ENCODE measurements at regions not wholly inside any gene's neighbourhood (a gene's known extent, or its start where the extent isn't known, plus 50 kb on each side); places are given as distances from the start of the nearest gene placed in this dataset.
"Not testable (repeated sequence)": the region's sequence is repeated elsewhere in the genome, so short reads cannot be mapped to it uniquely, and the experiment has no call there.

GRCh38 chr2:172293952-172294351, 133.4 kb upstream of the ITGA6 start:
- no peaks in the 10 kb centered on the region for H3K9me3 Mint-ChIP-seq
- H3K4me3 Mint-ChIP-seq, result no peak overlapping the region
- H3K27ac Mint-ChIP-seq, result no peak overlapping the region
- H3K36me3 Mint-ChIP-seq (ENCODE audit: low read depth), result no peaks in the 10 kb centered on the region
- H3K27me3 Mint-ChIP-seq, result peaks cover 9% of the 10 kb centered on the region
- no peaks in the 10 kb centered on the region for H3K4me1 Mint-ChIP-seq (ENCODE audit: low read depth)
- DNase-seq, result no peak

GRCh38 chr2:172294983-172295382, 132.4 kb upstream of the ITGA6 start:
- Mint-ChIP-seq H3K9me3 (no peaks in the 10 kb centered on the region), H3K27ac (no peak overlapping the region), H3K4me1 (ENCODE audit: low read depth) (no peaks in the 10 kb centered on the region), H3K4me3 (no peak overlapping the region), H3K27me3 (peaks cover 13% of the 10 kb centered on the region), H3K36me3 (ENCODE audit: low read depth) (no peaks in the 10 kb centered on the region)
- no peak for DNase-seq

- H3K4me3 Mint-ChIP-seq, result no peak overlapping the region
- no peaks in the 10 kb centered on the region for H3K9me3 Mint-ChIP-seq
- no peak for DNase-seq
- H3K36me3 Mint-ChIP-seq (ENCODE audit: low read depth), result no peaks in the 10 kb centered on the region
- no peak overlapping the region for H3K27ac Mint-ChIP-seq
- H3K4me1 Mint-ChIP-seq (ENCODE audit: low read depth), result no peaks in the 10 kb centered on the region
- H3K27me3 Mint-ChIP-seq, result peaks cover 13% of the 10 kb centered on the region
Measured at GRCh38 chr2:172295677-172296076, 131.7 kb upstream of the ITGA6 start.

- Mint-ChIP-seq H3K4me1 (ENCODE audit: low read depth) (no peaks in the 10 kb centered on the region), H3K9me3 (no peaks in the 10 kb centered on the region), H3K27me3 (peaks cover 13% of the 10 kb centered on the region), H3K4me3 (no peak overlapping the region), H3K36me3 (ENCODE audit: low read depth) (no peaks in the 10 kb centered on the region), H3K27ac (no peak overlapping the region)
- DNase-seq, result no peak
Measured at GRCh38 chr2:172296267-172297046, 130.9 kb upstream of the ITGA6 start.

- Mint-ChIP-seq H3K4me1 (ENCODE audit: low read depth) (no peaks in the 10 kb centered on the region), H3K27ac (no peak overlapping the region), H3K27me3 (peaks cover 13% of the 10 kb centered on the region), H3K36me3 (ENCODE audit: low read depth) (no peaks in the 10 kb centered on the region), H3K4me3 (no peak overlapping the region), H3K9me3 (no peaks in the 10 kb centered on the region)
- DNase-seq, result no peak
Measured at GRCh38 chr2:172297531-172297930, 129.9 kb upstream of the ITGA6 start.

GRCh38 chr2:172297950-172298349, 129.4 kb upstream of the ITGA6 start:
- H3K27me3 Mint-ChIP-seq, result peaks cover 13% of the 10 kb centered on the region
- H3K36me3 Mint-ChIP-seq (ENCODE audit: low read depth), result no peaks in the 10 kb centered on the region
- no peak overlapping the region for H3K4me3 Mint-ChIP-seq
- H3K9me3 Mint-ChIP-seq, result no peaks in the 10 kb centered on the region
- H3K27ac Mint-ChIP-seq, result no peak overlapping the region
- H3K4me1 Mint-ChIP-seq (ENCODE audit: low read depth), result no peaks in the 10 kb centered on the region
- no peak for DNase-seq

GRCh38 chr2:172299741-172300140, 127.6 kb upstream of the ITGA6 start:
- Mint-ChIP-seq H3K4me3 (no peak overlapping the region), H3K27me3 (peaks cover 16% of the 10 kb centered on the region), H3K4me1 (ENCODE audit: low read depth) (no peaks in the 10 kb centered on the region), H3K36me3 (ENCODE audit: low read depth) (no peaks in the 10 kb centered on the region), H3K9me3 (no peaks in the 10 kb centered on the region), H3K27ac (no peak overlapping the region)
- DNase-seq, result no peak

GRCh38 chr2:172300851-172301250, 126.5 kb upstream of the ITGA6 start:
- DNase-seq, result no peak
- Mint-ChIP-seq H3K4me1 (ENCODE audit: low read depth) (no peaks in the 10 kb centered on the region), H3K9me3 (no peaks in the 10 kb centered on the region), H3K36me3 (ENCODE audit: low read depth) (no peaks in the 10 kb centered on the region), H3K27ac (no peak overlapping the region), H3K4me3 (no peak overlapping the region), H3K27me3 (peaks cover 15% of the 10 kb centered on the region)

- no peak for DNase-seq
- Mint-ChIP-seq H3K9me3 (no peaks in the 10 kb centered on the region), H3K27ac (no peak overlapping the region), H3K4me1 (ENCODE audit: low read depth) (peaks cover 3% of the 10 kb centered on the region), H3K36me3 (ENCODE audit: low read depth) (no peaks in the 10 kb centered on the region), H3K27me3 (peaks cover 3% of the 10 kb centered on the region), H3K4me3 (no peak overlapping the region)
Measured at GRCh38 chr2:172305066-172305465, 122.3 kb upstream of the ITGA6 start.

GRCh38 chr2:172307800-172308199, 119.6 kb upstream of the ITGA6 start:
- H3K4me1 Mint-ChIP-seq (ENCODE audit: low read depth), result peaks cover 3% of the 10 kb centered on the region
- no peak overlapping the region for H3K27ac Mint-ChIP-seq
- H3K36me3 Mint-ChIP-seq (ENCODE audit: low read depth), result no peaks in the 10 kb centered on the region
- H3K9me3 Mint-ChIP-seq, result no peaks in the 10 kb centered on the region
- peaks cover 3% of the 10 kb centered on the region for H3K27me3 Mint-ChIP-seq
- no peak for DNase-seq
- no peak overlapping the region for H3K4me3 Mint-ChIP-seq

GRCh38 chr2:172308253-172308935, 119.0 kb upstream of the ITGA6 start:
- no peak overlapping the region for H3K4me3 Mint-ChIP-seq
- peaks cover 3% of the 10 kb centered on the region for H3K4me1 Mint-ChIP-seq (ENCODE audit: low read depth)
- H3K9me3 Mint-ChIP-seq, result no peaks in the 10 kb centered on the region
- no peak overlapping the region for H3K27ac Mint-ChIP-seq
- H3K27me3 Mint-ChIP-seq, result peaks cover 3% of the 10 kb centered on the region
- no peaks in the 10 kb centered on the region for H3K36me3 Mint-ChIP-seq (ENCODE audit: low read depth)
- DNase-seq, result no peak

- no peak overlapping the region for H3K4me3 Mint-ChIP-seq
Measured at GRCh38 chr2:172311921-172312345, 115.5 kb upstream of the ITGA6 start.

GRCh38 chr2:172313715-172314341, 113.6 kb upstream of the ITGA6 start:
- DNase-seq, result no peak
- no peak overlapping the region for H3K4me3 Mint-ChIP-seq
- no peaks in the 10 kb centered on the region for H3K9me3 Mint-ChIP-seq
- no peak overlapping the region for H3K27ac Mint-ChIP-seq
- H3K4me1 Mint-ChIP-seq (ENCODE audit: low read depth), result no peaks in the 10 kb centered on the region
- H3K36me3 Mint-ChIP-seq (ENCODE audit: low read depth), result no peaks in the 10 kb centered on the region
- H3K27me3 Mint-ChIP-seq, result no peaks in the 10 kb centered on the region

More at GRCh38 chr2:172311921-172312345, 115.5 kb upstream of the ITGA6 start:
- no peak for DNase-seq
- H3K9me3 Mint-ChIP-seq, result no peaks in the 10 kb centered on the region
- no peaks in the 10 kb centered on the region for H3K27me3 Mint-ChIP-seq
- no peaks in the 10 kb centered on the region for H3K36me3 Mint-ChIP-seq (ENCODE audit: low read depth)
- H3K4me1 Mint-ChIP-seq (ENCODE audit: low read depth), result peaks cover 3% of the 10 kb centered on the region
- H3K27ac Mint-ChIP-seq, result no peak overlapping the region

- not testable (repeated sequence) for H3K36me3 Mint-ChIP-seq (ENCODE audit: low read depth); DNase-seq; H3K27me3 Mint-ChIP-seq; H3K4me3 Mint-ChIP-seq; H3K27ac Mint-ChIP-seq; H3K4me1 Mint-ChIP-seq (ENCODE audit: low read depth); H3K9me3 Mint-ChIP-seq
Measured at GRCh38 chr2:172315070-172315469, 112.3 kb upstream of the ITGA6 start.

- H3K9me3 Mint-ChIP-seq, result peaks cover 3% of the 10 kb centered on the region
- no peak overlapping the region for H3K4me3 Mint-ChIP-seq
- no peaks in the 10 kb centered on the region for H3K36me3 Mint-ChIP-seq (ENCODE audit: low read depth)
- H3K4me1 Mint-ChIP-seq (ENCODE audit: low read depth), result no peaks in the 10 kb centered on the region
- no peak for DNase-seq
- no peaks in the 10 kb centered on the region for H3K27me3 Mint-ChIP-seq
- no peak overlapping the region for H3K27ac Mint-ChIP-seq
Measured at GRCh38 chr2:172322049-172322448, 105.3 kb upstream of the ITGA6 start.
